Neural progenitor cell (in vitro differentiated cells): ENCODE measurements at regions not wholly inside any gene's neighbourhood (a gene's known extent, or its start where the extent isn't known, plus 50 kb on each side); places are given as distances from the start of the nearest gene placed in this dataset.

Experiments
- EZH2 ChIP-seq: fragments of 200-600 bp; sonication (generic); IDR thresholded peaks from 2 replicates; pipeline ENCODE4 v1.6.1; 2017; ENCODE audit warnings: antibody characterized with exemption, mild to moderate bottlenecking, moderate library complexity
- EZH2phosphoT487 ChIP-seq: fragments of 200-600 bp; sonication (generic); IDR thresholded peaks from 2 replicates; pipeline ENCODE4 v1.6.1; 2017; ENCODE audit warnings: antibody characterized with exemption
- TF ChIP-seq, protein P1 (sequence below): fragments of 200-600 bp; sonication (generic); IDR thresholded peaks from 2 replicates; pipeline ENCODE4 v1.5.1; 2017; ENCODE audit warnings: antibody characterized with exemption, mild to moderate bottlenecking

GRCh38 chr1:96513136-96513535 is 208.4 kb upstream of the PTBP2 start:
- TF ChIP-seq EZH2 (no peak), EZH2phosphoT487 (no peak)
- TF ChIP-seq, protein P1, sequence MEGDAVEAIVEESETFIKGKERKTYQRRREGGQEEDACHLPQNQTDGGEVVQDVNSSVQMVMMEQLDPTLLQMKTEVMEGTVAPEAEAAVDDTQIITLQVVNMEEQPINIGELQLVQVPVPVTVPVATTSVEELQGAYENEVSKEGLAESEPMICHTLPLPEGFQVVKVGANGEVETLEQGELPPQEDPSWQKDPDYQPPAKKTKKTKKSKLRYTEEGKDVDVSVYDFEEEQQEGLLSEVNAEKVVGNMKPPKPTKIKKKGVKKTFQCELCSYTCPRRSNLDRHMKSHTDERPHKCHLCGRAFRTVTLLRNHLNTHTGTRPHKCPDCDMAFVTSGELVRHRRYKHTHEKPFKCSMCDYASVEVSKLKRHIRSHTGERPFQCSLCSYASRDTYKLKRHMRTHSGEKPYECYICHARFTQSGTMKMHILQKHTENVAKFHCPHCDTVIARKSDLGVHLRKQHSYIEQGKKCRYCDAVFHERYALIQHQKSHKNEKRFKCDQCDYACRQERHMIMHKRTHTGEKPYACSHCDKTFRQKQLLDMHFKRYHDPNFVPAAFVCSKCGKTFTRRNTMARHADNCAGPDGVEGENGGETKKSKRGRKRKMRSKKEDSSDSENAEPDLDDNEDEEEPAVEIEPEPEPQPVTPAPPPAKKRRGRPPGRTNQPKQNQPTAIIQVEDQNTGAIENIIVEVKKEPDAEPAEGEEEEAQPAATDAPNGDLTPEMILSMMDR = no peak
